NB4 (cell line): ENCODE measurements at regions not wholly inside any gene's neighbourhood (a gene's known extent, or its start where the extent isn't known, plus 50 kb on each side); places are given as distances from the start of the nearest gene placed in this dataset.

Experiments
- MYC ChIP-seq: IDR thresholded peaks from 2 replicates; pipeline ENCODE4 v1.6.1; 2011; ENCODE audit warnings: low read depth, low read length
- POLR2A ChIP-seq: IDR thresholded peaks from 2 replicates; pipeline ENCODE4 v1.6.1; 2011; ENCODE audit warnings: mild to moderate bottlenecking; ENCODE audit not compliant: insufficient read length; ENCODE audit errors: extremely low read depth
- TF ChIP-seq, protein P1 (sequence below): IDR thresholded peaks from one replicate; pipeline ENCODE4 v1.5.1; 2012; ENCODE audit warnings: low read depth, low read length
- TF ChIP-seq, protein P2 (sequence below): IDR thresholded peaks from 2 replicates; pipeline ENCODE4 v1.6.1; 2011; ENCODE audit warnings: low read depth, low read length

DNA sequence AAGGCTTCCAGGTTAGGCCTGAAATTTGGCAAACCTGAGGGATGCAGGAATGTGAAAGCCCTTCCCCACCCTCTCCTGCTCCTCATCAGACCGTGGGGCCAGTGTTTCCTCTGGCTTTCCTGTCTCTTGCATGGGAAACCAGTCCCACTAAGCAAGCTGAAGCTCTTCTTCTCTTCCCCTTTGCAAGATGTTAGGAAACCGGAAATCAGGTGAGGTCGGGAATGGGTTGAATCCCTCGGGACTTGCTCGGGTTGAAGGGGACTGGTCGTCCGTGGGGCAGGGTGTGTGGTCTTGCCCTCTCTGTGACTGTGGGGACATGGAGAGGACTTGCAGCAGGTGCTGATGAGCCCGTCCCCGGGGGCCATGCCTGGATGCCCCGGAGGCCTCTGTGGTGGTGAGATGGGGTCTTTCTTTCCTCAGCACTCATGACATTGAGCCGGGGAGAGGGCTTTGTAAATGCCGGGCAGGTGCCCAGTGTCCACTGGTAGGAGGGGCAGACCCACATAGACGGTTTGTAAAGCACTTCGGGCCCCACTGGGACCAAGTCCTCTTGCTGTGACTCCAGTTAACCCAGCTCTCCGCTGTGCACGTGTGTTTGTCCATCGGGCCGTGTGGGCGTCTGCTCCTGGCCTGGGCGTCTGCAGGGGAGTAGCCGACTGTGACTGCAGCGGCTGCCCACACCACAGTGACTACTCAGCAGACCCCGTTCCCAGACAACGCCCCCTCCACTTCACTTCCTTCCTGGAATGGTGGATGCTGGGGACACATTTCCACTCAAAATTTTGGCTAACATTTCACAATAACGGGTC, 373.9 kb downstream of the GLRX3 start:
- TF ChIP-seq, protein P1, sequence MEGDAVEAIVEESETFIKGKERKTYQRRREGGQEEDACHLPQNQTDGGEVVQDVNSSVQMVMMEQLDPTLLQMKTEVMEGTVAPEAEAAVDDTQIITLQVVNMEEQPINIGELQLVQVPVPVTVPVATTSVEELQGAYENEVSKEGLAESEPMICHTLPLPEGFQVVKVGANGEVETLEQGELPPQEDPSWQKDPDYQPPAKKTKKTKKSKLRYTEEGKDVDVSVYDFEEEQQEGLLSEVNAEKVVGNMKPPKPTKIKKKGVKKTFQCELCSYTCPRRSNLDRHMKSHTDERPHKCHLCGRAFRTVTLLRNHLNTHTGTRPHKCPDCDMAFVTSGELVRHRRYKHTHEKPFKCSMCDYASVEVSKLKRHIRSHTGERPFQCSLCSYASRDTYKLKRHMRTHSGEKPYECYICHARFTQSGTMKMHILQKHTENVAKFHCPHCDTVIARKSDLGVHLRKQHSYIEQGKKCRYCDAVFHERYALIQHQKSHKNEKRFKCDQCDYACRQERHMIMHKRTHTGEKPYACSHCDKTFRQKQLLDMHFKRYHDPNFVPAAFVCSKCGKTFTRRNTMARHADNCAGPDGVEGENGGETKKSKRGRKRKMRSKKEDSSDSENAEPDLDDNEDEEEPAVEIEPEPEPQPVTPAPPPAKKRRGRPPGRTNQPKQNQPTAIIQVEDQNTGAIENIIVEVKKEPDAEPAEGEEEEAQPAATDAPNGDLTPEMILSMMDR = no peak
- no peak for TF ChIP-seq POLR2A
- no peak for TF ChIP-seq MYC
- TF ChIP-seq, protein P2, sequence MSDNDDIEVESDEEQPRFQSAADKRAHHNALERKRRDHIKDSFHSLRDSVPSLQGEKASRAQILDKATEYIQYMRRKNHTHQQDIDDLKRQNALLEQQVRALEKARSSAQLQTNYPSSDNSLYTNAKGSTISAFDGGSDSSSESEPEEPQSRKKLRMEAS = no peak
